Esophagus squamous epithelium (tissue), 5 donors: ENCODE measurements at regions not wholly inside any gene's neighbourhood (a gene's known extent, or its start where the extent isn't known, plus 50 kb on each side); places are given as distances from the start of the nearest gene placed in this dataset.
"Not testable (repeated sequence)": the region's sequence is repeated elsewhere in the genome, so short reads cannot be mapped to it uniquely, and the experiment has no call there.

Source experiments
- DNase-seq: peaks from one replicate; lab custom pipeline; 2025; lab: John Stamatoyannopoulos, UW
- H3K27ac ChIP-seq, 4 donors: fragments of 200-600 bp; sonication (generic); one replicate each; pipeline ENCODE4 v1.5.1; 2016 to 2019; ENCODE audit warnings: mild to moderate bottlenecking in 1 of 4
- H3K27me3 ChIP-seq, 4 donors: fragments of 200-600 bp; sonication (generic); 1 replicate in 3 of 4; 2 replicates in 1 of 4; pipeline versions ENCODE4 v1.5.1 to v1.6.0; 2017 to 2021; ENCODE audit warnings: antibody characterized with exemption in 1 of 4
- H3K36me3 ChIP-seq, 3 donors: fragments of 200-600 bp; sonication (generic); one replicate each; pipeline ENCODE4 v1.5.1; 2016 to 2019
- H3K4me1 ChIP-seq, 3 donors: fragments of 200-600 bp; sonication (generic); one replicate each; pipeline ENCODE4 v1.5.1; 2017 to 2019
- H3K4me3 ChIP-seq, 4 donors: fragments of 200-600 bp; sonication (generic); 1 replicate in 3 of 4; 2 replicates in 1 of 4; pipeline ENCODE4 v1.5.1; 2016 to 2019; ENCODE audit warnings: mild to moderate bottlenecking in 2 of 4, moderate library complexity in 1 of 4
- H3K9me3 ChIP-seq, 3 donors: fragments of 200-600 bp; sonication (generic); one replicate each; pipeline ENCODE4 v1.5.1; 2016 to 2019
- CTCF ChIP-seq, 6 experiments: fragments of 450-650 bp in 4 of 6; fragments of 200-600 bp in 2 of 6; sonication (generic) in 2 of 6; IDR thresholded peaks; one replicate each; pipeline ENCODE4 v1.5.1; 2016 to 2019; ENCODE audit warnings: antibody characterized with exemption in 6 of 6, mild to moderate bottlenecking in 4 of 6, moderate library complexity in 4 of 6
- POLR2A ChIP-seq, 4 donors: fragments of 450-650 bp; IDR thresholded peaks; one replicate each; pipeline ENCODE4 v1.6.1; 2017; ENCODE audit warnings: antibody characterized with exemption in 4 of 4, mild to moderate bottlenecking in 4 of 4, moderate library complexity in 3 of 4
- WGBS, 2 donors: methylation state at CpG; one replicate each; pipeline ENCODE4 v1.1.5; 2018; 5-methylcytosine and 5-hydroxymethylcytosine counted together
- intact Hi-C: fragments of 100-400 bp; cut with DNase I; formaldehyde crosslinking; loops from one replicate; pipeline ENCODE4 v1.15.0; 2022
- donor health status: DM: yes; HTN: yes; CAD: no.

- intact Hi-C loops, result no loop called here
- H3K27me3 ChIP-seq, result no peaks in the 10 kb centered on the region
- WGBS, 2 donors, result 65 to 88% methylated on average over 2 of the region's 2 CpGs
- H3K36me3 ChIP-seq, result no peaks in the 10 kb centered on the region
- H3K4me1 ChIP-seq, result no peaks in the 10 kb centered on the region
- H3K27ac ChIP-seq, result no peak overlapping the region
- TF ChIP-seq POLR2A (IDR thresholded peaks at IDR 0.05) (no peak), CTCF (IDR thresholded peaks at IDR 0.05) (no peak)
- H3K4me3 ChIP-seq, result no peak overlapping the region
- peaks cover 0 to 4% (median 0%) of the 10 kb centered on the region in 3 donors for H3K9me3 ChIP-seq
- no peak for DNase-seq
Measured at GRCh38 chr17:55996826-55997225, 156.4 kb upstream of the ANKFN1 start.

GRCh38 chr17:56000411-56000810, 152.9 kb upstream of the ANKFN1 start:
- Histone ChIP-seq H3K9me3 (no peaks in the 10 kb centered on the region), H3K36me3 (no peaks in the 10 kb centered on the region), H3K27ac (no peak overlapping the region), H3K4me1 (no peaks in the 10 kb centered on the region), H3K27me3 (no peaks in the 10 kb centered on the region), H3K4me3 (no peak overlapping the region)
- 71 to 87% methylated on average over 3 of the region's 3 CpGs for WGBS, 2 donors
- DNase-seq, result no peak
- intact Hi-C loops, result no loop called here
- TF ChIP-seq CTCF (IDR thresholded peaks at IDR 0.05), result no peak
- TF ChIP-seq POLR2A (IDR thresholded peaks at IDR 0.05), result no peak

- intact Hi-C loops, H3K4me3 ChIP-seq, H3K4me1 ChIP-seq, H3K27me3 ChIP-seq, H3K27ac ChIP-seq, H3K36me3 ChIP-seq, H3K9me3 ChIP-seq, DNase-seq: not testable (repeated sequence)
- 50 to 71% methylated on average over 1 to 2 of the region's 8 CpGs for WGBS, 2 donors
Measured at GRCh38 chr17:56002656-56003055, 150.6 kb upstream of the ANKFN1 start.

- Histone ChIP-seq H3K27me3 (no peaks in the 10 kb centered on the region), H3K4me3 (no peak overlapping the region), H3K4me1 (no peaks in the 10 kb centered on the region), H3K27ac (no peak overlapping the region), H3K36me3 (no peaks in the 10 kb centered on the region), H3K9me3 (no peaks in the 10 kb centered on the region)
- WGBS, 2 donors, result 32 to 33% methylated on average over 5 of the region's 5 CpGs
- TF ChIP-seq CTCF (IDR thresholded peaks at IDR 0.05), result no peak
- TF ChIP-seq POLR2A (IDR thresholded peaks at IDR 0.05), result no peak
- intact Hi-C loops, result no loop called here
- DNase-seq, result no peak
Measured at GRCh38 chr17:56009795-56010651, 143.3 kb upstream of the ANKFN1 start.

- Histone ChIP-seq H3K36me3 (no peaks in the 10 kb centered on the region), H3K4me1 (no peaks in the 10 kb centered on the region), H3K27ac (no peak overlapping the region), H3K4me3 (no peak overlapping the region), H3K27me3 (no peaks in the 10 kb centered on the region), H3K9me3 (no peaks in the 10 kb centered on the region)
- intact Hi-C loops, result no loop called here
- TF ChIP-seq POLR2A (IDR thresholded peaks at IDR 0.05) (no peak), CTCF (IDR thresholded peaks at IDR 0.05) (no peak)
- no peak for DNase-seq
- 56 to 65% methylated on average over 4 of the region's 4 CpGs for WGBS, 2 donors
Measured at GRCh38 chr17:56011406-56012131, 141.7 kb upstream of the ANKFN1 start.
